B cell (primary cell): ENCODE measurements at regions not wholly inside any gene's neighbourhood (a gene's known extent, or its start where the extent isn't known, plus 50 kb on each side); places are given as distances from the start of the nearest gene placed in this dataset.

Experiments used
- CTCF ChIP-seq: fragments of 200-600 bp; IDR thresholded peaks from one replicate; pipeline ENCODE4 v1.8.0; 2022; ENCODE audit warnings: antibody characterized with exemption, mild to moderate bottlenecking
- EZH2 ChIP-seq: IDR thresholded peaks from 2 replicates; pipeline ENCODE4 v1.6.1; 2012; ENCODE audit warnings: borderline replicate concordance, low read depth, mild to moderate bottlenecking, moderate library complexity, low read length; ENCODE audit not compliant: insufficient read depth, poor library complexity, severe bottlenecking

- no peak for TF ChIP-seq CTCF
- TF ChIP-seq EZH2 = no peak
Measured at GRCh38 chr2:34388446-34388845, 789.3 kb upstream of the FAM98A start.
